22Rv1 (cell line): ENCODE measurements at regions not wholly inside any gene's neighbourhood (a gene's known extent, or its start where the extent isn't known, plus 50 kb on each side); places are given as distances from the start of the nearest gene placed in this dataset.

Experiments
- CTCF ChIP-seq: fragments of 450-650 bp; IDR thresholded peaks from 2 replicates; pipeline ENCODE4 v1.5.1; 2017; ENCODE audit warnings: mild to moderate bottlenecking
- ZFX ChIP-seq: fragments of 450-650 bp; IDR thresholded peaks from 2 replicates; pipeline ENCODE4 v1.6.1; 2017; ENCODE audit warnings: antibody characterized with exemption, borderline replicate concordance

- TF ChIP-seq CTCF (no peak), ZFX (no peak)
These were observed 427.9 kb downstream of the JRKL start for GRCh38 chr11:96817482-96818399.
